ENCODE measurements at regions not wholly inside any gene's neighbourhood (a gene's known extent, or its start where the extent isn't known, plus 50 kb on each side); places are given as distances from the start of the nearest gene placed in this dataset.

DNA sequence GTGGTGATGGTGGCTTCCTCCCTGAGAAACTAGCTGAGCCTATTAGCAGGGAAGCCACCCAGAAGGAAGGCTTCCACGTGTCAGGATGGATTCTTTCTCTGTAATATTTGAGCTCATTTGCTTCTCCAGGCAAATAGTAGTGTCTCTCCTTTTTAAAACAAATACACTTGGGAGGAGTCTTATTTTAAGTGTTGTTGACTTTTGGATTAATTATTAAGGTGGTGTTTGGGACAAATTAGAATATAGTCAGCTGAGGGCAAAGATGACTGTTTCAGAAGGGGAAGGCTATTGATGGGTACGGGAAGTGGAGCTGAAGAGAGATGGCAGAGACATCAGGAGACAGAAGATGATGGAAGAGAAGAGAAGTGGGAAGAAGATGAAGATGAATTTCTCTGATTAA lies 119.8 kb upstream of the PHACTR1 start:
- Histone ChIP-seq H2AFZ (ENCODE audit: low read length) (no peak overlapping the region), H3K56ac (replicated peaks; ENCODE audit: insufficient read length, low read depth, low read length) (no peak overlapping the region), H3K79me2 (ENCODE audit: control insufficient read depth in 1 of 2, insufficient read depth in 2 of 2, low read length in 2 of 2) (no peaks in the 10 kb centered on the region), H3K27ac (ENCODE audit: low read depth, low read length) (no peak overlapping the region), H2BK120ac (replicated peaks; ENCODE audit: low read depth, low read length) (no peak overlapping the region), H3K18ac (ENCODE audit: extremely low read depth, low read length) (no peak overlapping the region), H4K91ac (replicated peaks; ENCODE audit: insufficient read length, low read length) (no peak overlapping the region), H3K36me3 (ENCODE audit: control insufficient read depth in 2 of 4, insufficient read depth in 4 of 4, low read length in 3 of 4) (no peaks in the 10 kb centered on the region; a peak in 1 of 8 replicates), H3K23ac (ENCODE audit: insufficient read length) (no peak overlapping the region), H3K4ac (replicated peaks; ENCODE audit: insufficient read length, low read depth, low read length) (no peak overlapping the region), H2BK15ac (ENCODE audit: low read length) (no peak overlapping the region), H3K9ac (replicated peaks in 1 of 4; ENCODE audit: extremely low read depth in 1 of 4, low read depth in 3 of 4, low read length in 3 of 4) (no peak overlapping the region), H2AK5ac (ENCODE audit: low read depth, low read length) (no peak overlapping the region), H2BK20ac (ENCODE audit: low read length) (no peak overlapping the region), H4K5ac (ENCODE audit: insufficient read length, low read depth, low read length) (no peak overlapping the region), H3K27me3 (replicated peaks in 1 of 4; ENCODE audit: control insufficient read depth in 3 of 4, extremely low read depth in 1 of 4, insufficient read depth in 3 of 4, low read length in 3 of 4) (no peaks in the 10 kb centered on the region), H4K8ac (ENCODE audit: extremely low read depth, insufficient read depth, low read length) (no peak overlapping the region), H2BK5ac (ENCODE audit: low read depth, low read length) (no peak overlapping the region), H2BK12ac (ENCODE audit: low read depth, low read length) (no peak overlapping the region), H3K23me2 (ENCODE audit: low read depth, low read length) (no peaks in the 10 kb centered on the region; the same call in 1 of the 2 replicates), H3K4me1 (replicated peaks in 1 of 4; ENCODE audit: control insufficient read depth in 3 of 4, insufficient read depth in 4 of 4, low read length in 3 of 4) (peaks cover 0 to 2% (median 0%) of the 10 kb centered on the region in 4 experiments; a peak in 3 of 7 replicates), H3K4me3 (ENCODE audit: extremely low read depth in 1 of 4, insufficient read depth in 2 of 4, low read depth in 3 of 4, low read length in 4 of 4) (no peak overlapping the region), H3K9me3 (ENCODE audit: insufficient read depth in 2 of 2, low read depth in 1 of 2, low read length in 1 of 2) (no peaks in the 10 kb centered on the region), H3K14ac (ENCODE audit: insufficient read length) (no peak overlapping the region), H4K20me1 (replicated peaks in 1 of 2; ENCODE audit: control insufficient read depth in 1 of 2, insufficient read depth in 2 of 2, low read length in 2 of 2) (no peaks in the 10 kb centered on the region), H3K79me1 (ENCODE audit: low read depth, low read length) (no peaks in the 10 kb centered on the region), H3K4me2 (ENCODE audit: insufficient read depth in 1 of 2, low read depth in 2 of 2, low read length in 2 of 2) (no peak overlapping the region)
- DNase-seq (ENCODE audit: low read depth in 1 of 2, low spot score in 2 of 2) (no peak), FAIRE-seq (no peak)
- CTCF ChIA-PET (ENCODE audit: partially characterized antibody), result interaction anchor here (1.0 to 2.3 kb wide), 3 partner anchors 93 to 306 kb away, joined by 3 to 8 read pairs (median 6); partner anchors contain the start of gene EDN1
- WGBS, 2 experiments (ENCODE audit: extremely low coverage in 1 of 2, insufficient coverage in 1 of 2, insufficient read length in 1 of 2, insufficient replicate concordance in 2 of 2, low coverage in 1 of 2, low lambda C conversion rate in 2 of 2, missing lambda C conversion rate in 1 of 2), result 76% methylated on average over 2 of the region's 2 CpGs; no CpG with 5 or more reads in 1 of the 2 experiments
- POLR2A ChIA-PET (ENCODE audit: partially characterized antibody), result no interaction called here
- TF ChIP-seq, protein P1, sequence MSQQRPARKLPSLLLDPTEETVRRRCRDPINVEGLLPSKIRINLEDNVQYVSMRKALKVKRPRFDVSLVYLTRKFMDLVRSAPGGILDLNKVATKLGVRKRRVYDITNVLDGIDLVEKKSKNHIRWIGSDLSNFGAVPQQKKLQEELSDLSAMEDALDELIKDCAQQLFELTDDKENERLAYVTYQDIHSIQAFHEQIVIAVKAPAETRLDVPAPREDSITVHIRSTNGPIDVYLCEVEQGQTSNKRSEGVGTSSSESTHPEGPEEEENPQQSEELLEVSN (IDR thresholded peaks at IDR 0.05), result no peak
- TF ChIP-seq EGR1 (IDR thresholded peaks at IDR 0.05; ENCODE audit: borderline replicate concordance, low read depth, low read length) (no peak), SP2 (IDR thresholded peaks at IDR 0.05; ENCODE audit: low read length) (no peak), MAFK (IDR thresholded peaks at IDR 0.05; ENCODE audit: low read depth, low read length) (no peak), NANOG (IDR thresholded peaks at IDR 0.05; ENCODE audit: insufficient read depth, low read depth, low read length, poor library complexity, severe bottlenecking) (no peak), KDM1A (IDR thresholded peaks at IDR 0.05; ENCODE audit: borderline replicate concordance, low read length) (no peak), USF2 (IDR thresholded peaks at IDR 0.05; ENCODE audit: low read length) (no peak), CBX8 (IDR thresholded peaks at IDR 0.05; ENCODE audit: borderline replicate concordance, low read depth, low read length) (no peak), SRF (IDR thresholded peaks at IDR 0.05; ENCODE audit: low read depth, low read length) (no peak), POLR2AphosphoS5 (IDR thresholded peaks at IDR 0.05; ENCODE audit: low read depth, low read length) (no peak), EZH2 (IDR thresholded peaks at IDR 0.05; ENCODE audit: low read depth, low read length, severe bottlenecking) (no peak), CBX5 (IDR thresholded peaks at IDR 0.05; ENCODE audit: low read depth, low read length) (no peak), CHD1 (IDR thresholded peaks at IDR 0.05; ENCODE audit: low read depth, low read length) (no peak)

Measured in H1 (cell line).